ENCODE measurements at regions not wholly inside any gene's neighbourhood (a gene's known extent, or its start where the extent isn't known, plus 50 kb on each side); places are given as distances from the start of the nearest gene placed in this dataset.

DNA sequence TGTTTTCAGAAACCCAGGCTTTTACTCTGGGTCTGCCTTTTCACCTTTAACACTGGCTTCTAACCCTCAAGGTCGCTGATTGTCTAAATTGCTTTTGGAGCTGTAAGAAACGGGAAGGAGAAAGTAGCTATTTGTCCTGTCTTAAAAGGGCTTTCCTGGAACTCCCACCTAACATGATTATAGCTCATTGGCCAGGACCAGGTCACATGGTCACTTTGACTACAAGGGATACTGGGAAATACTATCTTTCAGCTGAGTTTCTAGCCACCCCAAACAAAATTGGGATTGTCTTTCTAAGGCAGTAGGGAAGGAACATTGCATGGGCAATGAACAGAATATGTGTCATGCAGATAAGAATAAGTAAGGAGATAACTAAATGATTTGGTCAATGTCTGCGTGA, 106.7 kb upstream of the ARHGAP24 start:
- no peaks in the 10 kb centered on the region for H3K9me3 Mint-ChIP-seq
- no peak overlapping the region for H3K27ac Mint-ChIP-seq
- TF ChIP-seq, protein P1, sequence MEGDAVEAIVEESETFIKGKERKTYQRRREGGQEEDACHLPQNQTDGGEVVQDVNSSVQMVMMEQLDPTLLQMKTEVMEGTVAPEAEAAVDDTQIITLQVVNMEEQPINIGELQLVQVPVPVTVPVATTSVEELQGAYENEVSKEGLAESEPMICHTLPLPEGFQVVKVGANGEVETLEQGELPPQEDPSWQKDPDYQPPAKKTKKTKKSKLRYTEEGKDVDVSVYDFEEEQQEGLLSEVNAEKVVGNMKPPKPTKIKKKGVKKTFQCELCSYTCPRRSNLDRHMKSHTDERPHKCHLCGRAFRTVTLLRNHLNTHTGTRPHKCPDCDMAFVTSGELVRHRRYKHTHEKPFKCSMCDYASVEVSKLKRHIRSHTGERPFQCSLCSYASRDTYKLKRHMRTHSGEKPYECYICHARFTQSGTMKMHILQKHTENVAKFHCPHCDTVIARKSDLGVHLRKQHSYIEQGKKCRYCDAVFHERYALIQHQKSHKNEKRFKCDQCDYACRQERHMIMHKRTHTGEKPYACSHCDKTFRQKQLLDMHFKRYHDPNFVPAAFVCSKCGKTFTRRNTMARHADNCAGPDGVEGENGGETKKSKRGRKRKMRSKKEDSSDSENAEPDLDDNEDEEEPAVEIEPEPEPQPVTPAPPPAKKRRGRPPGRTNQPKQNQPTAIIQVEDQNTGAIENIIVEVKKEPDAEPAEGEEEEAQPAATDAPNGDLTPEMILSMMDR (IDR thresholded peaks at IDR 0.05; ENCODE audit: unreplicated experiment): no peak
- H3K4me3 Mint-ChIP-seq: no peak overlapping the region
- H3K27me3 Mint-ChIP-seq (ENCODE audit: low read depth): peaks cover 10% of the 10 kb centered on the region
- H3K4me1 Mint-ChIP-seq: peaks cover 1% of the 10 kb centered on the region
- no peak for DNase-seq (ENCODE audit: low spot score in 2 of 2, unreplicated experiment in 2 of 2)
- no peaks in the 10 kb centered on the region for H3K36me3 Mint-ChIP-seq

DNA sequence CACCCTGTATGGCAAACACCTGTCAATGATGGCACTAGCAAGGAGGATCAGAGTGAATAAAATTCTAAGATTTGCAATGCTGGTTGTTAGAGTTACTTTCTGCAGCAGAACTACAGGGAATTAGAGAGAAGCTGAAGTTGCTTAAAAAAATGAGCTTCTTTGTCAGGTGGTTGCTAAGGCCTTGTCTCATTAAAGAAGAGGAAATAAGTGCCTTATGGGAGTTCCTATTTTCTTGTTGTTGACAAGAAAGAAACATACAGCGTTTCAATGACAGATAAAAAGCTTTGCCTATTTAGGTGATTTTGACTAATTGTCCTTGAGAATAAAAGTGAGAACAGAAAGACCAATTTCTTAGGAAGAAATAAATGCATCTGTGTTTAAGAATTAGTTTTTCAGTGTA, 106.0 kb upstream of the ARHGAP24 start:
- Mint-ChIP-seq H3K4me3 (no peak overlapping the region), H3K9me3 (no peaks in the 10 kb centered on the region), H3K27me3 (ENCODE audit: low read depth) (peaks cover 8% of the 10 kb centered on the region), H3K27ac (no peak overlapping the region), H3K4me1 (peaks cover 3% of the 10 kb centered on the region), H3K36me3 (no peaks in the 10 kb centered on the region)
- TF ChIP-seq, protein P1 (IDR thresholded peaks at IDR 0.05; ENCODE audit: unreplicated experiment): no peak
- no peak for DNase-seq (ENCODE audit: low spot score in 2 of 2, unreplicated experiment in 2 of 2)

DNA sequence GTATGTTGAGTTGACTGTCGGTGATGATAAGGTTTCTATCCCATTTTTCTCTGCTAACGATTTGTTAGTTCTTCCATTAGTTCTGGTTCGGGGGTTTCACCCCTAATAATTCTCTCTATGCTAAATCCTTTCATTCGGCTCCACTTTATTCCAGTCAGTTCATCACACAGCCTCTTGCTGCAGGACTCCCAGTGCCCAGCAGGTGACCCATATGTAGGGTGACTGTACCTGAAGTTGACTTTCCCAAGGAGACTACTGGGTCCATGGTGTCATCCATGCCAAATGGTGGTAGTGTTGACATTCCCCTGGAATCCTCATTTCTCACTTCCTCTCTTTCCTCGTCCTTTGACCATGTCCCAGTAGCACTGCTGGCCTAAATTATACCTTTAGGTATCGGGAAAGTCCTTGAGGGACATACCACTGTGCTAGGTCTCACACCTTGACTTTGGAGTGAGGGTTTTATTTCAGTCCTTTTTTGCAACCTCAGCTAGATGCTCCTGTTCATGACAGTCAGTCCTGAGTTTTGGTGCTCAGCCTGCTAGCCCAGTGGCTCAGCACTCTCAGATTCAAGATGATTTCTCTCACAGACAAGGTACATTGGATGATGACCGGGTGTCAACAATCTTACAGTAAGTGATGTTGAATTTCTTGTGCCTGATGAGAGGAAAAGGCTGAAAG, 105.1 kb upstream of the ARHGAP24 start:
- Mint-ChIP-seq H3K36me3 (no peaks in the 10 kb centered on the region), H3K27me3 (ENCODE audit: low read depth) (peaks cover 6% of the 10 kb centered on the region), H3K27ac (no peak overlapping the region), H3K4me1 (peaks cover 3% of the 10 kb centered on the region), H3K4me3 (no peak overlapping the region), H3K9me3 (no peaks in the 10 kb centered on the region)
- DNase-seq (ENCODE audit: low spot score in 2 of 2, unreplicated experiment in 2 of 2): no peak
- TF ChIP-seq, protein P1 (IDR thresholded peaks at IDR 0.05; ENCODE audit: unreplicated experiment): no peak

DNA sequence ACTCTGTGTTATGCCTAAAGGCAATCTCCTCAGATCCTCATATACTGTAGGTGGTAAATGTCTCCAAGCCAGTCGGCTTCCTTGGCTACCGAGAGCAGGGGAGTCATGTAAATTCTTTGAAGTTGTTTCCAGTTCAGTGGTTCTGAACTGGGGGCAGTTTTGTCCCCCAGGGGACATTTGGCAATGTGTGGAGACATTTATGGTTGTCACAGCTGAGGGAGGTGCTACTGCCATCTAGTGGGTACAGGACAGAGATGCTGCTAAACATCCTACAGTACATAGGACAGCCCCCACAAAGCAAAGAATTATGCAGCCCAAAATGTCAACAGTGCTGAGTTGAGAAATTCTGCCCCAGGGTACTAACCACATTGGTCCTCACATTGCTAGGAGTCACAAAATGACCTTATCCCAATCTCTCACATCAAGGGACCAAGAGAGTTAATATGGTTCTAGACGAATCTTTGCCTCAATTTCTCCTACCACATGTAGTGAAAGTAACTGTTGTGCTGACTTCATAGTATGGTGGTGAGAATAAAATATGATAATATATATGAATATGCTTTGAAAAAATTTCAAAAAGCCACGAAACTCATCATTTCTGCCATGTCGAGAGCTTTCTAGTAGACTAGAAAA, 104.4 kb upstream of the ARHGAP24 start:
- Mint-ChIP-seq H3K9me3 (no peaks in the 10 kb centered on the region), H3K4me1 (peaks cover 3% of the 10 kb centered on the region), H3K27ac (no peak overlapping the region), H3K27me3 (ENCODE audit: low read depth) (no peaks in the 10 kb centered on the region), H3K4me3 (no peak overlapping the region), H3K36me3 (no peaks in the 10 kb centered on the region)
- no peak for DNase-seq (ENCODE audit: low spot score in 2 of 2, unreplicated experiment in 2 of 2)
- TF ChIP-seq, protein P1 (IDR thresholded peaks at IDR 0.05; ENCODE audit: unreplicated experiment): peak; percentile 30

DNA sequence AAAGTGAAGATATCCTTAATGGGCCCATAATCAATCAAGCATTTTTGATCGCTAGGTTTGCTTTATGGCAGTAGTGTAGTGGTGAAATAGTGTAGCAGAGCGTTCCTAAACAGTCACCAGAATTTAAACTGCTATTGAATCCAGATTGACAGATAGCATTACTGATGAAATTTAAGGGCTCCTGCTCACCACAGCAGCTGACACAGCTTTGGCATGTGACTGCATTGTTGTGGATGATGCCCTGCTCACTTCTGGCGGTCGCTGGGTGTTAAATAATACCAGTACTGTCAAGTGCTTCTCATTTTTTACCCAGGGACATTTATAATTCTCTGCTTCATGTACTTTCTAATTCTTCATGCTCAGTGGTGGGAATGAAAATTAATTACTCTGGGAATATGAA, 102.0 kb upstream of the ARHGAP24 start:
- Mint-ChIP-seq H3K27me3 (ENCODE audit: low read depth) (no peaks in the 10 kb centered on the region), H3K36me3 (no peaks in the 10 kb centered on the region), H3K9me3 (no peaks in the 10 kb centered on the region), H3K27ac (no peak overlapping the region), H3K4me1 (peaks cover 3% of the 10 kb centered on the region), H3K4me3 (no peak overlapping the region)
- TF ChIP-seq, protein P1 (IDR thresholded peaks at IDR 0.05; ENCODE audit: unreplicated experiment): no peak
- DNase-seq (ENCODE audit: low spot score in 2 of 2, unreplicated experiment in 2 of 2): no peak
